Fibroblast of mammary gland (primary cell): ENCODE measurements at regions not wholly inside any gene's neighbourhood (a gene's known extent, or its start where the extent isn't known, plus 50 kb on each side); places are given as distances from the start of the nearest gene placed in this dataset.
"Not testable (repeated sequence)": the region's sequence is repeated elsewhere in the genome, so short reads cannot be mapped to it uniquely, and the experiment has no call there.

Experiments used
- DNase-seq: peaks from one replicate; pipeline ENCODE4 v3.0.0-alpha.2; 2010; ENCODE audit warnings: low read depth
- H3K4me3 ChIP-seq: 2 replicates; pipeline ENCODE4 v1.5.1; 2011; ENCODE audit warnings: low read depth, mild to moderate bottlenecking, low read length, moderate library complexity; ENCODE audit not compliant: control insufficient read depth
- TF ChIP-seq, protein P1 (sequence below): conservative IDR thresholded peaks from 2 replicates; pipeline ENCODE4 v1.5.1; 2011; ENCODE audit warnings: low read depth, low read length, inconsistent platforms; ENCODE audit not compliant: control insufficient read depth, insufficient read depth

DNA sequence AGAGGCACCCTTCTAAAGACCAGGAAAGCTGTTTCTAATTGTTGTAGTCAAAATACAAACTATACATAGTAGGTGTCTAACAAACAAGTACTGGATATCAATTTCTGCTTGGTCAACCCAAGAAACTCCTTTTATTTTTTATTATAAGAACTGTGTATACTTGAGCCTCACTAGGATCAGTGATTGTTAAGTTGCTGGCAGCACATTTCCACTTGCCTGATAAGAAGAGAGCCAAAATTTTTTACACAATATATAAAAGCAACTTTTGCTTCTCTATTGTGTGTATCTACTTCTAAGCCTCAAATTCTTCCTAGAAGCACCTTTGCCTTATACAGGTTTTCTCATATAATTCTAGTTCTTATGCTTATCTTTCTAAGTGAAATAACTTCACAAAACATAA, 703.0 kb upstream of the EPHA5 start:
- TF ChIP-seq, protein P1, sequence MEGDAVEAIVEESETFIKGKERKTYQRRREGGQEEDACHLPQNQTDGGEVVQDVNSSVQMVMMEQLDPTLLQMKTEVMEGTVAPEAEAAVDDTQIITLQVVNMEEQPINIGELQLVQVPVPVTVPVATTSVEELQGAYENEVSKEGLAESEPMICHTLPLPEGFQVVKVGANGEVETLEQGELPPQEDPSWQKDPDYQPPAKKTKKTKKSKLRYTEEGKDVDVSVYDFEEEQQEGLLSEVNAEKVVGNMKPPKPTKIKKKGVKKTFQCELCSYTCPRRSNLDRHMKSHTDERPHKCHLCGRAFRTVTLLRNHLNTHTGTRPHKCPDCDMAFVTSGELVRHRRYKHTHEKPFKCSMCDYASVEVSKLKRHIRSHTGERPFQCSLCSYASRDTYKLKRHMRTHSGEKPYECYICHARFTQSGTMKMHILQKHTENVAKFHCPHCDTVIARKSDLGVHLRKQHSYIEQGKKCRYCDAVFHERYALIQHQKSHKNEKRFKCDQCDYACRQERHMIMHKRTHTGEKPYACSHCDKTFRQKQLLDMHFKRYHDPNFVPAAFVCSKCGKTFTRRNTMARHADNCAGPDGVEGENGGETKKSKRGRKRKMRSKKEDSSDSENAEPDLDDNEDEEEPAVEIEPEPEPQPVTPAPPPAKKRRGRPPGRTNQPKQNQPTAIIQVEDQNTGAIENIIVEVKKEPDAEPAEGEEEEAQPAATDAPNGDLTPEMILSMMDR, result no peak
- H3K4me3 ChIP-seq, result no peak overlapping the region
- DNase-seq, result no peak

- no peak for DNase-seq
- TF ChIP-seq, protein P1, result no peak
- no peak overlapping the region for H3K4me3 ChIP-seq
Observed at GRCh38 chr4:66372706-66373105, 702.4 kb upstream of the EPHA5 start.

- TF ChIP-seq, protein P1, result no peak
- H3K4me3 ChIP-seq, result no peak overlapping the region
Observed at GRCh38 chr4:66367043-66367660, 696.9 kb upstream of the EPHA5 start.

DNA sequence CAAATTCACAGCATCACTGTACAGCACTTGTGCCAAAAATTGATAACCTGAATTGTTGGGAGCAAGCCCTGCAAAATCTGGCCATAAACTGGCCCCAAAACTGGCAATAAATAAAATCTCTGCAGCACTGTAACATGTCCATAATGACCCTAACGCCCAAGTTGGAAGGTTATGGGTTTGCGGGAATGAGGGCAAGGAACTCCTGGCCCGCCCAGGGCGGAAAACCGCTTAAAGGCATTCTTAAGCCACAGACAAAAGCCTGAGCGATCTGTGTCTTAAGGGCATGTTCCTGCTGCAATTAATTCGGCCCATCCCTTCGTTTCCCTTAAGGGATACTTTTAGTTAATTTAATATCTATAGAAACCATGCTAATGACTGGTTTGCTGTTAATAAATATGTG, 690.1 kb upstream of the EPHA5 start:
- H3K4me3 ChIP-seq, DNase-seq: not testable (repeated sequence)

More at GRCh38 chr4:66367043-66367660, 696.9 kb upstream of the EPHA5 start:
- DNase-seq, result no peak

DNA sequence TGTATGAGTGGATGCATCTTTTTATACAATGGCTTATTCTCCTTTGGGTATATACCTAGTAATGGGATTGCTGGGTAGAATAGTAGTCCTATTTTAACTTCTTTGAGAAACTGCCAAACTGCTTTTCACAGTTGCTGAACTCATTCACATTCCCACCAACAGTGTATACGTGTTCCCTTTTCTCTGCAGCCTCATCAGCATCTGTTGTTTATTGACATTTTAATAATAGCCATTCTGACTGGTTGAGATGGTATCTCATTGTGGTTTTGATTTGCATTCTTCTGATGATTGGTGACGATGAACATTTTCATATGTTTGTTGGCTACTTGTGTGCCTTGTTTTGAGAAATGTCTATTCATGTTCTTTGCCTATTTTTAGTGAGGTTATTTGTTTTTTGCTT, 687.0 kb upstream of the EPHA5 start:
- DNase-seq, result peak; percentile 36

GRCh38 chr4:66355328-66355727, 685.0 kb upstream of the EPHA5 start:
- no peak overlapping the region for H3K4me3 ChIP-seq
- DNase-seq, result no peak
- TF ChIP-seq, protein P1, result no peak

More for the DNA sequence above, 687.0 kb upstream of the EPHA5 start:
- no peak overlapping the region for H3K4me3 ChIP-seq
- TF ChIP-seq, protein P1, result no peak

GRCh38 chr4:66351761-66352160, 681.5 kb upstream of the EPHA5 start:
- DNase-seq, result no peak
- TF ChIP-seq, protein P1, result no peak
- no peak overlapping the region for H3K4me3 ChIP-seq
